H1 (cell line): ENCODE measurements at regions not wholly inside any gene's neighbourhood (a gene's known extent, or its start where the extent isn't known, plus 50 kb on each side); places are given as distances from the start of the nearest gene placed in this dataset.

ENCODE experiments used
- CTCF ChIA-PET: fragments of 300-600 bp; sonication (Branson Sonifier 250); formaldehyde crosslinking; loops from one replicate; lab custom pipeline; 2021; ENCODE audit not compliant: partially characterized antibody; lab: Charles Lee
- POLR2A ChIA-PET: fragments of 300-600 bp; sonication (Branson Sonifier 250); formaldehyde crosslinking; loops from one replicate; lab custom pipeline; 2021; ENCODE audit warnings: inconsistent platforms; ENCODE audit not compliant: partially characterized antibody; lab: Charles Lee
- DNase-seq, 2 experiments: peaks; one replicate each; pipeline versions ENCODE4 v3.0.0 to v3.0.0-alpha.2; 2010 to 2022; ENCODE audit warnings: low spot score in 2 of 2, low read depth in 1 of 2, mixed read lengths in 1 of 2
- FAIRE-seq: peaks from 2 replicates; lab custom pipeline; 2011; peaks lifted over from hg19 to GRCh38; lab: Jason Lieb, UNC
- H2AFZ ChIP-seq: 2 replicates; pipeline ENCODE4 v1.8.1; 2012; ENCODE audit warnings: low read length, inconsistent platforms
- H2AK5ac ChIP-seq: 2 replicates; pipeline ENCODE4 v1.6.1; 2013; ENCODE audit warnings: low read depth, low read length
- H2BK120ac ChIP-seq: replicated peaks from 2 replicates; pipeline ENCODE3; 2013; ENCODE audit warnings: low read depth, low read length, inconsistent platforms
- H2BK12ac ChIP-seq: 2 replicates; pipeline ENCODE4 v1.6.1; 2013; ENCODE audit warnings: low read depth, low read length
- H2BK15ac ChIP-seq: 2 replicates; pipeline ENCODE4 v1.6.1; 2013; ENCODE audit warnings: low read length
- H2BK20ac ChIP-seq: 2 replicates; pipeline ENCODE4 v1.6.1; 2013; ENCODE audit warnings: low read length
- H2BK5ac ChIP-seq: 2 replicates; pipeline ENCODE4 v1.6.1; 2013; ENCODE audit warnings: low read depth, low read length
- H3K14ac ChIP-seq: 2 replicates; pipeline ENCODE4 v1.6.1; 2013; ENCODE audit warnings: inconsistent platforms; ENCODE audit not compliant: insufficient read length
- H3K18ac ChIP-seq: 2 replicates; pipeline ENCODE4 v1.6.1; 2013; ENCODE audit warnings: low read length; ENCODE audit errors: extremely low read depth
- H3K23ac ChIP-seq: 2 replicates; pipeline ENCODE4 v1.6.1; 2013; ENCODE audit warnings: inconsistent platforms; ENCODE audit not compliant: insufficient read length
- H3K23me2 ChIP-seq: 2 replicates; pipeline ENCODE4 v1.6.1; 2013; ENCODE audit warnings: low read depth, low read length
- H3K27ac ChIP-seq: 2 replicates; pipeline ENCODE4 v1.6.1; 2011; ENCODE audit warnings: low read depth, low read length, inconsistent platforms
- H3K27me3 ChIP-seq, 4 experiments: replicated peaks in 1 of 4; 1 replicate in 1 of 4; 2 replicates in 3 of 4; pipeline versions ENCODE4 v1.6.1 to v1.8.1; 2011 to 2013; ENCODE audit warnings: low read length in 3 of 4, mild to moderate bottlenecking in 3 of 4, inconsistent platforms in 2 of 4, mixed read lengths in 2 of 4, moderate library complexity in 1 of 4; ENCODE audit not compliant: control insufficient read depth in 3 of 4, insufficient read depth in 3 of 4; ENCODE audit errors: extremely low read depth in 1 of 4
- H3K36me3 ChIP-seq, 4 experiments: 2 replicates each; pipeline versions ENCODE4 v1.6.1 to v1.8.1; 2011 to 2013; ENCODE audit warnings: mild to moderate bottlenecking in 4 of 4, low read length in 3 of 4, moderate library complexity in 2 of 4, control low read depth in 1 of 4, inconsistent platforms in 1 of 4; ENCODE audit not compliant: insufficient read depth in 4 of 4, control insufficient read depth in 2 of 4
- H3K4ac ChIP-seq: replicated peaks from 2 replicates; pipeline ENCODE3; 2013; ENCODE audit warnings: low read length, low read depth, mixed read lengths, inconsistent platforms; ENCODE audit not compliant: insufficient read length
- H3K4me1 ChIP-seq, 4 experiments: replicated peaks in 1 of 4; 1 replicate in 1 of 4; 2 replicates in 3 of 4; pipeline versions ENCODE4 v1.6.1 to v1.8.1; 2011 to 2013; ENCODE audit warnings: low read length in 3 of 4, inconsistent platforms in 2 of 4, mixed read lengths in 1 of 4; ENCODE audit not compliant: insufficient read depth in 4 of 4, control insufficient read depth in 3 of 4
- H3K4me2 ChIP-seq, 2 experiments: 2 replicates each; pipeline versions ENCODE4 v1.6.1 to v1.8.1; 2011 to 2013; ENCODE audit warnings: low read depth in 2 of 2, low read length in 2 of 2, control low read depth in 1 of 2, inconsistent platforms in 1 of 2, mild to moderate bottlenecking in 1 of 2; ENCODE audit not compliant: insufficient read depth in 1 of 2
- H3K4me3 ChIP-seq, 4 experiments: fragments of 200-600, 300-600 bp in 1 of 4; sonication (generic), shearing (Covaris generic), sonication (Bioruptor Twin) in 1 of 4; 2 replicates each; pipeline versions ENCODE4 v1.5.1 to v1.8.1; 2011 to 2016; ENCODE audit warnings: low read length in 4 of 4, low read depth in 3 of 4, control low read depth in 2 of 4, inconsistent platforms in 2 of 4, mild to moderate bottlenecking in 2 of 4, mixed read lengths in 1 of 4, moderate library complexity in 1 of 4; ENCODE audit not compliant: insufficient read depth in 2 of 4; ENCODE audit errors: extremely low read depth in 1 of 4
- H3K56ac ChIP-seq: replicated peaks from 2 replicates; pipeline ENCODE3; 2013; ENCODE audit warnings: low read depth, mild to moderate bottlenecking, mixed read lengths, low read length, inconsistent platforms; ENCODE audit not compliant: insufficient read length
- H3K79me1 ChIP-seq: 2 replicates; pipeline ENCODE4 v1.6.1; 2013; ENCODE audit warnings: low read depth, low read length, control low read depth
- H3K79me2 ChIP-seq, 2 experiments: 2 replicates each; pipeline versions ENCODE4 v1.6.1 to v1.8.1; 2012 to 2013; ENCODE audit warnings: low read length in 2 of 2, mild to moderate bottlenecking in 2 of 2, inconsistent platforms in 1 of 2; ENCODE audit not compliant: insufficient read depth in 2 of 2, control insufficient read depth in 1 of 2
- H3K9ac ChIP-seq, 4 experiments: replicated peaks in 1 of 4; 1 replicate in 1 of 4; 2 replicates in 3 of 4; pipeline versions ENCODE4 v1.6.1 to v1.8.1; 2011 to 2013; ENCODE audit warnings: low read depth in 3 of 4, low read length in 3 of 4, control low read depth in 2 of 4, mild to moderate bottlenecking in 2 of 4, moderate library complexity in 2 of 4, inconsistent platforms in 1 of 4; ENCODE audit errors: extremely low read depth in 1 of 4
- H3K9me3 ChIP-seq, 2 experiments: 2 replicates each; pipeline versions ENCODE4 v1.6.1 to v1.8.1; 2012 to 2013; ENCODE audit warnings: mild to moderate bottlenecking in 2 of 2, moderate library complexity in 2 of 2, control low read depth in 1 of 2, inconsistent platforms in 1 of 2, low read depth in 1 of 2, low read length in 1 of 2, mixed read lengths in 1 of 2; ENCODE audit not compliant: insufficient read depth in 2 of 2
- H4K20me1 ChIP-seq, 2 experiments: replicated peaks in 1 of 2; 2 replicates each; pipeline versions ENCODE3 to v1.8.1; 2011 to 2013; ENCODE audit warnings: inconsistent platforms in 2 of 2, low read length in 2 of 2, mild to moderate bottlenecking in 1 of 2; ENCODE audit not compliant: insufficient read depth in 2 of 2, control insufficient read depth in 1 of 2
- H4K5ac ChIP-seq: 2 replicates; pipeline ENCODE4 v1.6.1; 2013; ENCODE audit warnings: low read length, low read depth, mixed read lengths, inconsistent platforms; ENCODE audit not compliant: insufficient read length
- H4K8ac ChIP-seq: 2 replicates; pipeline ENCODE4 v1.8.0; 2013; ENCODE audit warnings: mild to moderate bottlenecking, moderate library complexity, low read length, inconsistent platforms; ENCODE audit not compliant: insufficient read depth; ENCODE audit errors: extremely low read depth
- H4K91ac ChIP-seq: replicated peaks from 2 replicates; pipeline ENCODE3; 2013; ENCODE audit warnings: low read length, mixed read lengths, inconsistent platforms; ENCODE audit not compliant: insufficient read length
- FOSL1 ChIP-seq: IDR thresholded peaks from 2 replicates; pipeline ENCODE4 v1.6.1; 2011; ENCODE audit warnings: mild to moderate bottlenecking, low read depth, low read length, moderate library complexity; ENCODE audit not compliant: insufficient read depth
- HDAC6 ChIP-seq: IDR thresholded peaks from one replicate; pipeline ENCODE4 v1.7.1; 2012; ENCODE audit warnings: low read depth, mild to moderate bottlenecking, inconsistent platforms, low read length, moderate library complexity
- KDM4A ChIP-seq: IDR thresholded peaks from one replicate; pipeline ENCODE4 v1.7.1; 2012; ENCODE audit warnings: low read depth, mild to moderate bottlenecking, moderate library complexity, low read length, inconsistent platforms; ENCODE audit not compliant: severe bottlenecking
- POLR2A ChIP-seq, 2 experiments: IDR thresholded peaks; 1 replicate in 1 of 2; 2 replicates in 1 of 2; pipeline ENCODE4 v1.6.1; 2011; ENCODE audit warnings: low read depth in 2 of 2, low read length in 2 of 2, mild to moderate bottlenecking in 2 of 2; ENCODE audit errors: control extremely low read depth in 1 of 2
- SIRT6 ChIP-seq: IDR thresholded peaks from one replicate; pipeline ENCODE4 v1.7.1; 2012; ENCODE audit warnings: low read length, inconsistent platforms
- WGBS, 2 experiments: shearing (Covaris generic) in 1 of 2; methylation state at CpG; one replicate each; pipeline versions ENCODE4 v1.1.6 to v1.1.7; 2013 to 2015; ENCODE audit warnings: low lambda C conversion rate in 2 of 2, mixed read lengths in 2 of 2, inconsistent platforms in 1 of 2, low coverage in 1 of 2, missing lambda C conversion rate in 1 of 2; ENCODE audit not compliant: insufficient replicate concordance in 2 of 2, insufficient coverage in 1 of 2, insufficient read length in 1 of 2; ENCODE audit errors: extremely low coverage in 1 of 2, missing lambda C conversion rate in 1 of 2; 5-methylcytosine and 5-hydroxymethylcytosine counted together

DNA sequence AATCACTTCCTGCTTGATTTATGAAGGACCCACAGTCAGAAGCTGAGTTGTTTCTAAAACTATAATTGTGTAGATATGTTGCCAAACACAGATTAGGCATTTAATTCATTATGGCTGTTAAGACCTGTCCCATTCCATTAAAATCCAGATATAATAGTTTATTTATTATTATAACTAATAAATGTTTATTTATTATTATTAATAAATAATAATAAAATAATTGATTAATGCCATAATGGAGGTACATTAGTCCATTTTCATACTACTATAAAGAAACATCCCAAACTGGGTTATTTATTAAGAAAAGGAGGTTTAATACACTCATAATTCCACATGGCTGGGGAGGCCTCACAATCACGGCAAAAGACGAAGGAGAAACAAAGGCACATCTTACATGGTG is 1240.9 kb downstream of the CDH11 start:
- Histone ChIP-seq H3K4me1 (peaks cover 0 to 4% (median 0%) of the 10 kb centered on the region in 4 experiments; a peak in 1 of 7 replicates), H3K18ac (no peak overlapping the region), H2AK5ac (no peak overlapping the region), H3K23ac (no peak overlapping the region), H3K14ac (no peak overlapping the region), H4K20me1 (no peaks in the 10 kb centered on the region), H2BK15ac (no peak overlapping the region), H3K79me1 (no peaks in the 10 kb centered on the region), H2BK20ac (no peak overlapping the region), H2AFZ (no peak overlapping the region), H3K79me2 (no peaks in the 10 kb centered on the region), H2BK120ac (no peak overlapping the region), H3K4me2 (no peak overlapping the region), H2BK5ac (no peak overlapping the region), H4K5ac (no peak overlapping the region), H3K27ac (no peak overlapping the region), H3K9me3 (no peaks in the 10 kb centered on the region), H3K4ac (no peak overlapping the region), H3K9ac (no peak overlapping the region), H3K23me2 (no peaks in the 10 kb centered on the region), H3K27me3 (no peaks in the 10 kb centered on the region), H2BK12ac (no peak overlapping the region), H3K56ac (no peak overlapping the region), H4K91ac (no peak overlapping the region), H4K8ac (no peak overlapping the region), H3K36me3 (no peaks in the 10 kb centered on the region), H3K4me3 (no peak overlapping the region)
- TF ChIP-seq SIRT6 (no peak), KDM4A (no peak), HDAC6 (no peak), FOSL1 (no peak), POLR2A (IDR thresholded peaks at IDR 0.05; ENCODE audit: control extremely low read depth in 1 of 2, low read depth in 2 of 2, low read length in 2 of 2) (no peak)
- ChIA-PET POLR2A (no interaction called here), CTCF (no interaction called here)
- 90% methylated on average over 2 of the region's 2 CpGs; no CpG with 5 or more reads in 1 of the 2 experiments for WGBS, 2 experiments
- DNase-seq (no peak), FAIRE-seq (no peak)
